ENCODE measurements at regions not wholly inside any gene's neighbourhood (a gene's known extent, or its start where the extent isn't known, plus 50 kb on each side); places are given as distances from the start of the nearest gene placed in this dataset.

DNA sequence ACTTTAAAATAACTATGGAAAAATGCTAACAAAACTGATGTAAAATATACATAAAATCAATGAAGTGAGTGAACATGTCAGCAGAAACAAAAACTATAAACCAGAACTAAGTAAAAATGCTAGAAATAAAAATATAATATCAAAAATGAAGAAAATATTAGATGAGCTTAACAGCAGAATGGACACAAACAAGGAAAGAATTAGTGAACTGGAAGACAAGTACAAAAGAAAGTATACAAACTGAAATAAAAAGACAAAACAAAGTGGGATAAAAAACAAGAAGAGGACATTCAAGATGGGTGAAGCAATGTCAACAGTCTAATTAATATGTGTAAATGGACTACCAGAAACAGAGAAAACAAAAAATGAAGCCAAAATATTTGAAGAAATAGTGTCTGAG is 339.2 kb downstream of the NXPE2 start:
- no peak for TF ChIP-seq ZNF274 (IDR thresholded peaks at IDR 0.05; ENCODE audit: low read depth, low read length)
- TF ChIP-seq YY1 (IDR thresholded peaks at IDR 0.05; ENCODE audit: insufficient read depth, insufficient read length) = no peak

Data from NT2/D1 (cell line).